AG04449 (cell line): ENCODE measurements at regions not wholly inside any gene's neighbourhood (a gene's known extent, or its start where the extent isn't known, plus 50 kb on each side); places are given as distances from the start of the nearest gene placed in this dataset.

Experiments
- CTCF ChIA-PET: fragments of 350-600 bp; formaldehyde crosslinking; extraction: SDS; loops from one replicate; lab custom pipeline; 2021; ENCODE audit warnings: antibody characterized with exemption; lab: Yijun Ruan, JAX
- POLR2A ChIA-PET: fragments of 400-600, 350-600 bp; formaldehyde crosslinking; extraction: SDS; loops from one replicate; lab custom pipeline; 2020; ENCODE audit warnings: antibody characterized with exemption, inconsistent platforms; lab: Yijun Ruan, JAX
- DNase-seq: peaks from one replicate; pipeline ENCODE4 v3.0.0-alpha.2; 2010; ENCODE audit warnings: low read depth, low spot score
- H3K4me3 ChIP-seq: 2 replicates; pipeline ENCODE4 v1.5.1; 2011; ENCODE audit warnings: low read depth, mild to moderate bottlenecking, control low read depth, low read length
- CTCF ChIP-seq: IDR thresholded peaks from one replicate; pipeline ENCODE4 v1.5.1; 2011; ENCODE audit warnings: mild to moderate bottlenecking, moderate library complexity, low read length, control low read depth, inconsistent platforms; ENCODE audit not compliant: insufficient read depth; ENCODE audit errors: missing control alignments

GRCh38 chr11:109789901-109790300 is 303.3 kb upstream of the ZC3H12C start:
- ChIA-PET CTCF (no interaction called here), POLR2A (no interaction called here)
- no peak overlapping the region for H3K4me3 ChIP-seq
- no peak for TF ChIP-seq CTCF
- peak; percentile 34 for DNase-seq

- ChIA-PET CTCF (no interaction called here), POLR2A (no interaction called here)
- no peak for DNase-seq
- H3K4me3 ChIP-seq: no peak overlapping the region
- no peak for TF ChIP-seq CTCF
These were observed 301.9 kb upstream of the ZC3H12C start for GRCh38 chr11:109791337-109791736.

DNA sequence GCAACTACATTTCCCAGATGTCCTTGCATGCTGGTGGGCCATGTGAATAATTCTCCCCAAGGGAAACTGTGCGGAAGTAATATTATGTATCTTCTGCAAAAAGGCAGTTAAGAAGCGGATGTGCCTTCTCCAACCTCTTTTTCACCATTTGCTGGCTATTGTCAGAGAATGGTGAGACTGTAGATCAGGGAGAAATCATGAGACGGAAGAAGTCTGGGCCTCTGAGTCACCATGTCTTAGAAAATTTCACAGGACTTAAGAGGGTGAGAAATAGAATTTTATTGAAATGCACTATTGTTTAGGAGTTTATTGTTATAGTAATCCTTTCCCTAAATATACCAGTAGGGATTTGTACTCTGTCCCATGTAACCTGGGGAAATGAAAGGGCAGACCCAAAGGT is 298.7 kb upstream of the ZC3H12C start:
- H3K4me3 ChIP-seq: no peak overlapping the region
- ChIA-PET CTCF (no interaction called here), POLR2A (no interaction called here)
- no peak for DNase-seq
- TF ChIP-seq CTCF: no peak

- H3K4me3 ChIP-seq: no peak overlapping the region
- ChIA-PET CTCF (no interaction called here), POLR2A (no interaction called here)
- no peak for DNase-seq
- TF ChIP-seq CTCF: no peak
These were observed 298.0 kb upstream of the ZC3H12C start for GRCh38 chr11:109795234-109795633.

GRCh38 chr11:109796253-109796652 is 296.9 kb upstream of the ZC3H12C start:
- TF ChIP-seq CTCF: no peak
- no peak overlapping the region for H3K4me3 ChIP-seq
- ChIA-PET CTCF (no interaction called here), POLR2A (no interaction called here)
- DNase-seq: no peak

DNA sequence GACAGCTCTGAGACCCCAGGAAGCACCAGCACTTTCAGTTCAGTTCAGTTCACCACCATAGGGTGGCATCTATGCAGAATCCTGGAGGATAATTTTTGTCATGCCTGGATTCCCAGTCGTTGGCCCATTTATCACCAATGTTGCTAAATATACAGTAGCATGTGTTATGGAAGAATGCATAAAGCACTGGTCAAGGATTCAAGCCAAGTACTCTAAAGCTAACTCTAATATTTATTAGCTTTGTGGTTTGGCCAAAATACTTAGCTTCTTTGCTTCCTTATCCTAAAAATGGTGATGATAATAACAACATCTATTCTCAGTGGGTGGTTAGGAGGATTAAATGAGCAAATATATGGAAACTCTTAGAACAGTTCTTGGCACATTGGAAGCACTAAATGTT is 294.7 kb upstream of the ZC3H12C start:
- CTCF ChIA-PET: interaction anchor here (0.7 kb wide), 1 partner anchor 10 kb away, joined by 3 read pairs; no protein-coding TSS in a partner anchor

More for the DNA sequence above, 294.7 kb upstream of the ZC3H12C start:
- POLR2A ChIA-PET: no interaction called here
- DNase-seq: no peak
- no peak overlapping the region for H3K4me3 ChIP-seq
- no peak for TF ChIP-seq CTCF
